Endothelial cell (in vitro differentiated cells): ENCODE measurements at regions not wholly inside any gene's neighbourhood (a gene's known extent, or its start where the extent isn't known, plus 50 kb on each side); places are given as distances from the start of the nearest gene placed in this dataset.

Experiments
- DNase-seq: peaks from one replicate; pipeline ENCODE4 v3.0.0; 2021; ENCODE audit warnings: low spot score
- H3K27ac Mint-ChIP-seq: one replicate; pipeline ENCODE4 v1.8.0; 2021; ENCODE audit warnings: mixed read lengths, inconsistent platforms; ENCODE audit not compliant: unreplicated experiment
- H3K27me3 Mint-ChIP-seq: one replicate; pipeline ENCODE4 v1.8.0; 2021; ENCODE audit warnings: mild to moderate bottlenecking, moderate library complexity, mixed read lengths, inconsistent platforms; ENCODE audit not compliant: unreplicated experiment
- H3K36me3 Mint-ChIP-seq: one replicate; pipeline ENCODE4 v1.8.0; 2021; ENCODE audit warnings: mild to moderate bottlenecking, low read depth, mixed read lengths, inconsistent platforms; ENCODE audit not compliant: unreplicated experiment
- H3K4me1 Mint-ChIP-seq: one replicate; pipeline ENCODE4 v1.8.0; 2021; ENCODE audit warnings: mild to moderate bottlenecking, mixed read lengths, inconsistent platforms; ENCODE audit not compliant: unreplicated experiment
- H3K4me3 Mint-ChIP-seq: one replicate; pipeline ENCODE4 v1.8.0; 2021; ENCODE audit warnings: mild to moderate bottlenecking, mixed read lengths, inconsistent platforms; ENCODE audit not compliant: unreplicated experiment
- H3K9me3 Mint-ChIP-seq: one replicate; pipeline ENCODE4 v1.8.0; 2021; ENCODE audit warnings: mixed read lengths, inconsistent platforms; ENCODE audit not compliant: unreplicated experiment
- CTCF ChIP-seq: fragments of 200-600 bp; sonication (generic); IDR thresholded peaks from one replicate; pipeline ENCODE4 v1.5.0; 2021; ENCODE audit warnings: antibody characterized with exemption; ENCODE audit not compliant: unreplicated experiment

- Mint-ChIP-seq H3K36me3 (no peaks in the 10 kb centered on the region), H3K9me3 (no peaks in the 10 kb centered on the region), H3K4me3 (no peak overlapping the region), H3K27me3 (no peaks in the 10 kb centered on the region), H3K4me1 (no peaks in the 10 kb centered on the region), H3K27ac (no peak overlapping the region)
- no peak for TF ChIP-seq CTCF
- no peak for DNase-seq
These were observed 53.9 kb upstream of the UCN3 start for GRCh38 chr10:5310914-5311313.

- no peak for TF ChIP-seq CTCF
- Mint-ChIP-seq H3K36me3 (no peaks in the 10 kb centered on the region), H3K9me3 (no peaks in the 10 kb centered on the region), H3K4me1 (no peaks in the 10 kb centered on the region), H3K27ac (no peak overlapping the region), H3K4me3 (no peak overlapping the region), H3K27me3 (peaks cover 1% of the 10 kb centered on the region)
- DNase-seq: no peak
These were observed 53.1 kb upstream of the UCN3 start for GRCh38 chr10:5311617-5312016.

- Mint-ChIP-seq H3K27me3 (peaks cover 5% of the 10 kb centered on the region), H3K9me3 (no peaks in the 10 kb centered on the region), H3K36me3 (peaks cover 4% of the 10 kb centered on the region), H3K27ac (no peak overlapping the region), H3K4me1 (peaks cover 11% of the 10 kb centered on the region), H3K4me3 (no peak overlapping the region)
- no peak for TF ChIP-seq CTCF
- no peak for DNase-seq
These were observed 49.9 kb upstream of the UCN3 start for GRCh38 chr10:5314840-5315239.
